Thyroid gland (tissue), 4 donors: ENCODE measurements at regions not wholly inside any gene's neighbourhood (a gene's known extent, or its start where the extent isn't known, plus 50 kb on each side); places are given as distances from the start of the nearest gene placed in this dataset.

Source experiments
- DNase-seq, 2 donors: peaks; one replicate each; pipeline ENCODE4 v3.0.0-alpha.2; 2019
- H3K27ac ChIP-seq, 3 donors: fragments of 200-600 bp; sonication (generic); 1 replicate in 2 of 3; 2 replicates in 1 of 3; pipeline ENCODE4 v1.5.1; 2016 to 2019; ENCODE audit warnings: mild to moderate bottlenecking in 1 of 3, moderate library complexity in 1 of 3
- H3K27me3 ChIP-seq: fragments of 200-600 bp; sonication (generic); one replicate; pipeline ENCODE4 v1.5.1; 2019
- H3K36me3 ChIP-seq, 2 donors: fragments of 200-600 bp; sonication (generic); one replicate each; pipeline ENCODE4 v1.5.1; 2016 to 2019
- H3K4me1 ChIP-seq, 2 donors: fragments of 200-600 bp; sonication (generic); one replicate each; pipeline ENCODE4 v1.5.1; 2017 to 2019
- H3K4me3 ChIP-seq, 3 donors: fragments of 200-600 bp; sonication (generic); replicated peaks in 1 of 3; 1 replicate in 2 of 3; 2 replicates in 1 of 3; pipeline ENCODE4 v1.5.1; 2016; ENCODE audit warnings: mild to moderate bottlenecking in 1 of 3
- H3K9me3 ChIP-seq: fragments of 200-600 bp; sonication (generic); one replicate; pipeline ENCODE4 v1.5.1; 2017
- CTCF ChIP-seq, 6 experiments: fragments of 200-600 bp in 3 of 6; fragments of 450-650 bp in 3 of 6; sonication (generic) in 3 of 6; IDR thresholded peaks; one replicate each; pipeline ENCODE4 v1.5.1; 2016 to 2019; ENCODE audit warnings: antibody characterized with exemption in 6 of 6, mild to moderate bottlenecking in 2 of 6, inconsistent platforms in 1 of 6, moderate library complexity in 1 of 6
- POLR2A ChIP-seq, 2 donors: fragments of 450-650 bp; IDR thresholded peaks; one replicate each; pipeline ENCODE4 v1.6.1; 2017; ENCODE audit warnings: antibody characterized with exemption in 2 of 2, mild to moderate bottlenecking in 2 of 2, moderate library complexity in 1 of 2
- WGBS, 2 donors: methylation state at CpG; one replicate each; pipeline ENCODE4 v1.1.5; 2017; 5-methylcytosine and 5-hydroxymethylcytosine counted together
- intact Hi-C: fragments of 100-400 bp; cut with DNase I; formaldehyde crosslinking; loops from one replicate; pipeline ENCODE4 v1.15.1; 2023

GRCh38 chr11:21814169-21814568 lies 378.7 kb upstream of the ANO5 start:
- Histone ChIP-seq H3K36me3 (no peaks in the 10 kb centered on the region), H3K27ac (no peak overlapping the region), H3K9me3 (no peaks in the 10 kb centered on the region), H3K4me1 (no peaks in the 10 kb centered on the region), H3K27me3 (no peaks in the 10 kb centered on the region), H3K4me3 (no peak overlapping the region)
- intact Hi-C loops = no loop called here
- 86 to 93% methylated on average over 3 of the region's 3 CpGs for WGBS, 2 donors
- no peak for TF ChIP-seq POLR2A (IDR thresholded peaks at IDR 0.05)
- DNase-seq = no peak

GRCh38 chr11:21817696-21818095 lies 375.2 kb upstream of the ANO5 start:
- DNase-seq = no peak
- H3K27me3 ChIP-seq = no peaks in the 10 kb centered on the region
- H3K4me3 ChIP-seq = no peak overlapping the region
- no peaks in the 10 kb centered on the region for H3K9me3 ChIP-seq
- TF ChIP-seq CTCF (IDR thresholded peaks at IDR 0.05) (no peak), POLR2A (IDR thresholded peaks at IDR 0.05) (no peak)
- H3K27ac ChIP-seq = no peak overlapping the region
- intact Hi-C loops = no loop called here
- H3K36me3 ChIP-seq = no peaks in the 10 kb centered on the region
- no peaks in the 10 kb centered on the region for H3K4me1 ChIP-seq
- 80 to 90% methylated on average over 3 of the region's 3 CpGs for WGBS, 2 donors

GRCh38 chr11:21820176-21820575 lies 372.7 kb upstream of the ANO5 start:
- Histone ChIP-seq H3K27me3 (no peaks in the 10 kb centered on the region), H3K4me1 (peaks cover 0 to 1% of the 10 kb centered on the region in 2 donors), H3K9me3 (no peaks in the 10 kb centered on the region), H3K27ac (no peak overlapping the region), H3K36me3 (no peaks in the 10 kb centered on the region), H3K4me3 (no peak overlapping the region)
- DNase-seq = no peak
- intact Hi-C loops = no loop called here
- TF ChIP-seq CTCF (IDR thresholded peaks at IDR 0.05) = no peak
- no peak for TF ChIP-seq POLR2A (IDR thresholded peaks at IDR 0.05)

GRCh38 chr11:21825127-21825526 lies 367.8 kb upstream of the ANO5 start:
- Histone ChIP-seq H3K9me3 (no peaks in the 10 kb centered on the region), H3K4me3 (no peak overlapping the region), H3K27ac (no peak overlapping the region), H3K36me3 (no peaks in the 10 kb centered on the region), H3K4me1 (peaks cover 0 to 4% of the 10 kb centered on the region in 2 donors), H3K27me3 (no peaks in the 10 kb centered on the region)
- TF ChIP-seq CTCF (IDR thresholded peaks at IDR 0.05) (no peak), POLR2A (IDR thresholded peaks at IDR 0.05) (no peak)
- WGBS, 2 donors = 48 to 51% methylated on average over 2 of the region's 2 CpGs
- intact Hi-C loops = no loop called here
- no peak for DNase-seq

- 75 to 76% methylated on average over 3 of the region's 3 CpGs for WGBS, 2 donors
- no peaks in the 10 kb centered on the region for H3K36me3 ChIP-seq
- no peak for TF ChIP-seq POLR2A (IDR thresholded peaks at IDR 0.05)
- no peak for TF ChIP-seq CTCF (IDR thresholded peaks at IDR 0.05)
- H3K4me3 ChIP-seq = no peak overlapping the region
- intact Hi-C loops = no loop called here
- no peak for DNase-seq
- H3K27me3 ChIP-seq = no peaks in the 10 kb centered on the region
- H3K4me1 ChIP-seq = no peaks in the 10 kb centered on the region
- H3K27ac ChIP-seq = no peak overlapping the region
- no peaks in the 10 kb centered on the region for H3K9me3 ChIP-seq
These were observed 354.5 kb upstream of the ANO5 start for GRCh38 chr11:21838427-21838826.

- intact Hi-C loops = no loop called here
- H3K27ac ChIP-seq = no peak overlapping the region
- no peaks in the 10 kb centered on the region for H3K9me3 ChIP-seq
- 67 to 92% methylated on average over 2 of the region's 2 CpGs for WGBS, 2 donors
- no peaks in the 10 kb centered on the region for H3K27me3 ChIP-seq
- no peak for TF ChIP-seq CTCF (IDR thresholded peaks at IDR 0.05)
- no peak for TF ChIP-seq POLR2A (IDR thresholded peaks at IDR 0.05)
- no peaks in the 10 kb centered on the region for H3K36me3 ChIP-seq
- H3K4me1 ChIP-seq = no peaks in the 10 kb centered on the region
- no peak for DNase-seq
- no peak overlapping the region for H3K4me3 ChIP-seq
These were observed 353.1 kb upstream of the ANO5 start for GRCh38 chr11:21839796-21840195.
